Adrenal gland (tissue), 9 donors: ENCODE measurements at regions not wholly inside any gene's neighbourhood (a gene's known extent, or its start where the extent isn't known, plus 50 kb on each side); places are given as distances from the start of the nearest gene placed in this dataset.

Source experiments
- DNase-seq, 7 donors: peaks; one replicate each; pipeline ENCODE4 v3.0.0-alpha.2; 2019 to 2020
- H3K27ac ChIP-seq, 5 donors: fragments of 200-600 bp; sonication (generic) in 4 of 5; 1 replicate in 3 of 5; 2 replicates in 2 of 5; pipeline versions ENCODE4 v1.5.1 to v1.8.0; 2016 to 2020; ENCODE audit warnings: mild to moderate bottlenecking in 1 of 5
- H3K27me3 ChIP-seq: fragments of 200-600 bp; 2 replicates; pipeline ENCODE4 v1.8.0; 2021
- H3K36me3 ChIP-seq, 2 donors: fragments of 200-600 bp; replicated peaks in 1 of 2; 1 replicate in 1 of 2; 2 replicates in 1 of 2; pipeline versions ENCODE4 v1.5.1 to v1.8.0; 2018 to 2022
- H3K4me1 ChIP-seq, 2 donors: fragments of 200-600 bp; replicated peaks in 1 of 2; 1 replicate in 1 of 2; 2 replicates in 1 of 2; pipeline versions ENCODE4 v1.5.1 to v1.8.0; 2018 to 2021
- H3K4me3 ChIP-seq, 4 donors: fragments of 200-600 bp; sonication (generic) in 3 of 4; one replicate each; pipeline ENCODE4 v1.5.1; 2016 to 2018
- H3K9me3 ChIP-seq, 3 donors: fragments of 200-600 bp; sonication (generic) in 1 of 3; replicated peaks in 1 of 3; 1 replicate in 2 of 3; 2 replicates in 1 of 3; pipeline versions ENCODE4 v1.5.1 to v1.8.0; 2016 to 2021
- CTCF ChIP-seq, 6 experiments: fragments of 450-650 bp in 4 of 6; fragments of 200-600 bp in 2 of 6; sonication (generic) in 1 of 6; IDR thresholded peaks; 1 replicate in 5 of 6; 2 replicates in 1 of 6; pipeline versions ENCODE4 v1.5.1 to v1.8.0; 2016 to 2021; ENCODE audit warnings: antibody characterized with exemption in 6 of 6, mild to moderate bottlenecking in 2 of 6, moderate library complexity in 1 of 6
- POLR2A ChIP-seq, 2 donors: fragments of 450-650 bp; IDR thresholded peaks; one replicate each; pipeline ENCODE4 v1.6.1; 2017; ENCODE audit warnings: antibody characterized with exemption in 2 of 2, mild to moderate bottlenecking in 2 of 2, moderate library complexity in 1 of 2
- WGBS, 4 donors: extraction: QIAGEN DNeasy Blood & Tissue Kit in 2 of 4; methylation state at CpG; one replicate each; pipeline versions ENCODE4 v1.1.5 to v1.1.7; 2013 to 2017; 5-methylcytosine and 5-hydroxymethylcytosine counted together
- intact Hi-C, 2 donors: fragments of 100-400 bp; cut with DNase I; formaldehyde crosslinking; loops; one replicate each; pipeline versions ENCODE4 v1.14.1 to v1.15.0; 2022 to 2023
- donor health status: healthy with polysubstance abuse.
- donor health status: Bipolar disorder and iron deficiency.
- donor health status: DM: yes; HTN: yes; CAD: no.
- donor health status: DM: no; HTN: no; CAD: no.
- donor health status: DM: no; HTN: no; CAD: no.

- WGBS, 4 donors = 32 to 53% (median 36%) methylated on average over 1 of the region's 1 CpG
- DNase-seq = no peak
- Histone ChIP-seq H3K27ac (no peak overlapping the region), H3K4me1 (no peaks in the 10 kb centered on the region), H3K36me3 (no peaks in the 10 kb centered on the region), H3K27me3 (no peaks in the 10 kb centered on the region), H3K4me3 (no peak overlapping the region), H3K9me3 (no peaks in the 10 kb centered on the region)
- TF ChIP-seq CTCF (IDR thresholded peaks at IDR 0.05) (no peak), POLR2A (IDR thresholded peaks at IDR 0.05) (no peak)
- intact Hi-C loops = no loop called here
Observed at GRCh38 chr13:57946361-57946760, 314.8 kb downstream of the PCDH17 start.

GRCh38 chr13:57948884-57949283 is 317.3 kb downstream of the PCDH17 start:
- Histone ChIP-seq H3K4me1 (no peaks in the 10 kb centered on the region), H3K27me3 (no peaks in the 10 kb centered on the region), H3K4me3 (no peak overlapping the region), H3K27ac (no peak overlapping the region), H3K9me3 (no peaks in the 10 kb centered on the region), H3K36me3 (no peaks in the 10 kb centered on the region)
- no peak for TF ChIP-seq POLR2A (IDR thresholded peaks at IDR 0.05)
- no peak for TF ChIP-seq CTCF (IDR thresholded peaks at IDR 0.05)
- WGBS, 4 donors = 57 to 76% (median 67%) methylated on average over 3 of the region's 3 CpGs
- no peak for DNase-seq
- intact Hi-C loops = no loop called here

- Histone ChIP-seq H3K36me3 (no peaks in the 10 kb centered on the region), H3K4me3 (no peak overlapping the region), H3K4me1 (no peaks in the 10 kb centered on the region), H3K9me3 (no peaks in the 10 kb centered on the region), H3K27me3 (no peaks in the 10 kb centered on the region), H3K27ac (no peak overlapping the region)
- 26 to 36% (median 27%) methylated on average over 1 of the region's 1 CpG for WGBS, 4 donors
- intact Hi-C loops = no loop called here
- no peak for DNase-seq
- TF ChIP-seq CTCF (IDR thresholded peaks at IDR 0.05) (no peak), POLR2A (IDR thresholded peaks at IDR 0.05) (no peak)
Observed at GRCh38 chr13:57969951-57970350, 338.4 kb downstream of the PCDH17 start.

GRCh38 chr13:57970404-57970803 is 338.9 kb downstream of the PCDH17 start:
- intact Hi-C loops = no loop called here
- WGBS, 4 donors = 32 to 39% (median 36%) methylated on average over 1 of the region's 1 CpG
- DNase-seq = no peak
- no peak overlapping the region for H3K27ac ChIP-seq
- no peaks in the 10 kb centered on the region for H3K4me1 ChIP-seq
- H3K27me3 ChIP-seq = no peaks in the 10 kb centered on the region
- no peak for TF ChIP-seq CTCF (IDR thresholded peaks at IDR 0.05)
- H3K4me3 ChIP-seq = no peak overlapping the region
- no peaks in the 10 kb centered on the region for H3K36me3 ChIP-seq
- no peaks in the 10 kb centered on the region for H3K9me3 ChIP-seq
